SK-N-SH treated with all-trans-retinoic acid at 6 μM for 48 hours (cell line): ENCODE measurements at regions not wholly inside any gene's neighbourhood (a gene's known extent, or its start where the extent isn't known, plus 50 kb on each side); places are given as distances from the start of the nearest gene placed in this dataset.

Experiments used
- ATAC-seq: fragments of 200-7000 bp; cut with Tn5 transposase; 3 replicates; pipeline ENCODE4 v1.9.1; 2020; ENCODE audit warnings: mild to moderate bottlenecking, moderate library complexity
- CREB5 ChIP-seq: fragments of 250-450 bp; sonication (Bioruptor Pico); IDR thresholded peaks from 2 replicates; pipeline ENCODE4 v1.5.1; 2020; ENCODE audit warnings: low read depth, mild to moderate bottlenecking, moderate library complexity
- CSDC2 ChIP-seq: fragments of 250-450 bp; sonication (Bioruptor Pico); IDR thresholded peaks from 2 replicates; pipeline ENCODE4 v1.5.0; 2020; ENCODE audit warnings: mild to moderate bottlenecking, moderate library complexity
- CSRNP3 ChIP-seq: fragments of 250-450 bp; sonication (Bioruptor Pico); IDR thresholded peaks from 2 replicates; pipeline ENCODE4 v1.5.1; 2021; ENCODE audit warnings: mild to moderate bottlenecking, moderate library complexity
- GLIS3 ChIP-seq: fragments of 250-450 bp; sonication (Bioruptor Pico); IDR thresholded peaks from 2 replicates; pipeline ENCODE4 v1.5.0; 2020; ENCODE audit warnings: mild to moderate bottlenecking, moderate library complexity
- OSR1 ChIP-seq: fragments of 250-450 bp; sonication (Bioruptor Pico); IDR thresholded peaks from 2 replicates; pipeline ENCODE4 v1.8.0; 2022; ENCODE audit warnings: moderate library complexity, mild to moderate bottlenecking, inconsistent platforms
- PATZ1 ChIP-seq: fragments of 250-450 bp; sonication (Bioruptor Pico); IDR thresholded peaks from 2 replicates; pipeline ENCODE4 v1.8.0; 2020; ENCODE audit warnings: mild to moderate bottlenecking, moderate library complexity, borderline replicate concordance
- POU6F1 ChIP-seq: fragments of 250-450 bp; sonication (Bioruptor Pico); IDR thresholded peaks from 2 replicates; pipeline ENCODE4 v1.8.0; 2021; ENCODE audit warnings: low read depth, mild to moderate bottlenecking, moderate library complexity, borderline replicate concordance
- RARB ChIP-seq: fragments of 250-450 bp; sonication (Bioruptor Pico); IDR thresholded peaks from 2 replicates; pipeline ENCODE4 v1.8.0; 2021; ENCODE audit warnings: mild to moderate bottlenecking, moderate library complexity
- SNAI2 ChIP-seq: fragments of 250-450 bp; sonication (Bioruptor Pico); IDR thresholded peaks from 2 replicates; pipeline ENCODE4 v1.5.0; 2020; ENCODE audit warnings: mild to moderate bottlenecking, moderate library complexity
- TCF4 ChIP-seq: fragments of 250-450 bp; sonication (Bioruptor Pico); IDR thresholded peaks from 2 replicates; pipeline ENCODE4 v1.8.0; 2021; ENCODE audit warnings: mild to moderate bottlenecking, moderate library complexity, borderline replicate concordance
- TSHZ2 ChIP-seq: fragments of 250-450 bp; sonication (Bioruptor Pico); IDR thresholded peaks from 2 replicates; pipeline ENCODE4 v1.5.0; 2020; ENCODE audit warnings: mild to moderate bottlenecking, moderate library complexity
- ZFP30 ChIP-seq: fragments of 450-650 bp; formaldehyde crosslinking; IDR thresholded peaks from 2 replicates; pipeline ENCODE4 v1.5.0; 2022; ENCODE audit warnings: mild to moderate bottlenecking, moderate library complexity
- ZNF565 ChIP-seq: fragments of 450-650 bp; formaldehyde crosslinking; conservative IDR thresholded peaks from 2 replicates; pipeline ENCODE4 v1.5.0; 2020; ENCODE audit warnings: low read depth, mild to moderate bottlenecking, moderate library complexity
- ZNF8 ChIP-seq: fragments of 450-650 bp; formaldehyde crosslinking; IDR thresholded peaks from 2 replicates; pipeline ENCODE4 v1.5.0; 2020; ENCODE audit warnings: mild to moderate bottlenecking, moderate library complexity

- no peak for ATAC-seq
- TF ChIP-seq SNAI2 (CRISPR knock-in tag) (no peak), CREB5 (CRISPR knock-in tag) (no peak), ZNF565 (CRISPR knock-in tag) (no peak), PATZ1 (CRISPR knock-in tag) (no peak)
These were observed 94.9 kb upstream of the GATA6 start for GRCh38 chr18:22074282-22075070.

- no peak for TF ChIP-seq TSHZ2 (CRISPR knock-in tag)
- no peak for TF ChIP-seq ZFP30 (CRISPR knock-in tag)
- TF ChIP-seq CREB5 (CRISPR knock-in tag), result no peak
- no peak for TF ChIP-seq CSRNP3
- TF ChIP-seq RARB (CRISPR knock-in tag), result no peak
- no peak for TF ChIP-seq OSR1
- no peak for TF ChIP-seq PATZ1 (CRISPR knock-in tag)
- no peak for TF ChIP-seq ZNF8 (CRISPR knock-in tag)
- no peak for TF ChIP-seq GLIS3
- no peak for TF ChIP-seq TCF4 (CRISPR knock-in tag)
- no peak for ATAC-seq
These were observed 89.4 kb upstream of the GATA6 start for GRCh38 chr18:22080035-22080434.

- no peak for ATAC-seq
- TF ChIP-seq OSR1 (no peak), GLIS3 (no peak), CREB5 (CRISPR knock-in tag) (no peak), SNAI2 (CRISPR knock-in tag) (no peak), CSDC2 (no peak), POU6F1 (CRISPR knock-in tag) (no peak)
- TF ChIP-seq, all 23 proteins: peak for 0
These were observed 87.0 kb upstream of the GATA6 start for GRCh38 chr18:22082408-22082807.
